Gastroesophageal sphincter (tissue), 4 donors: ENCODE measurements at regions not wholly inside any gene's neighbourhood (a gene's known extent, or its start where the extent isn't known, plus 50 kb on each side); places are given as distances from the start of the nearest gene placed in this dataset.

Experiments used
- ATAC-seq: fragments of 150-250 bp; one replicate; pipeline ENCODE4 v1.9.1; 2016; ENCODE audit warnings: mild to moderate bottlenecking, moderate library complexity
- H3K27ac ChIP-seq, 4 donors: fragments of 200-600 bp; sonication (generic) in 3 of 4; 1 replicate in 3 of 4; 2 replicates in 1 of 4; pipeline ENCODE4 v1.5.1; 2016 to 2019
- H3K27me3 ChIP-seq: fragments of 200-600 bp; sonication (generic); one replicate; pipeline ENCODE4 v1.5.1; 2019
- H3K36me3 ChIP-seq, 2 donors: fragments of 200-600 bp; sonication (generic); one replicate each; pipeline ENCODE4 v1.5.1; 2019; ENCODE audit warnings: control low read depth in 1 of 2
- H3K4me1 ChIP-seq, 3 donors: fragments of 200-600 bp; sonication (generic); 1 replicate in 2 of 3; 2 replicates in 1 of 3; pipeline ENCODE4 v1.5.1; 2016 to 2019; ENCODE audit warnings: control low read depth in 2 of 3
- H3K4me3 ChIP-seq, 2 donors: fragments of 200-600 bp; sonication (generic); one replicate each; pipeline ENCODE4 v1.5.1; 2019; ENCODE audit warnings: mild to moderate bottlenecking in 1 of 2, moderate library complexity in 1 of 2
- H3K9me3 ChIP-seq, 3 donors: fragments of 200-600 bp; sonication (generic); one replicate each; pipeline ENCODE4 v1.5.1; 2017 to 2019; ENCODE audit warnings: control low read depth in 2 of 3
- EP300 ChIP-seq: sonication (generic); formaldehyde crosslinking; IDR thresholded peaks from one replicate; pipeline ENCODE4 v1.6.1; 2017; ENCODE audit warnings: antibody characterized with exemption, mild to moderate bottlenecking
- POLR2A ChIP-seq, 2 donors: fragments of 450-650 bp; IDR thresholded peaks; one replicate each; pipeline ENCODE4 v1.6.1; 2017; ENCODE audit warnings: antibody characterized with exemption in 2 of 2, mild to moderate bottlenecking in 2 of 2, moderate library complexity in 1 of 2
- POLR2AphosphoS5 ChIP-seq: sonication (generic); formaldehyde crosslinking; IDR thresholded peaks from one replicate; pipeline ENCODE4 v1.6.1; 2017; ENCODE audit warnings: antibody characterized with exemption
- WGBS, 2 donors: methylation state at CpG; one replicate each; pipeline ENCODE4 v1.1.5; 2018; ENCODE audit warnings: low coverage in 1 of 2; 5-methylcytosine and 5-hydroxymethylcytosine counted together
- TF ChIP-seq, protein P1 (sequence below), 4 experiments: fragments of 200-600 bp in 2 of 4; fragments of 450-650 bp in 2 of 4; sonication (generic) in 1 of 4; IDR thresholded peaks; one replicate each; pipeline ENCODE4 v1.5.1; 2017 to 2019; ENCODE audit warnings: antibody characterized with exemption in 4 of 4, mild to moderate bottlenecking in 2 of 4, moderate library complexity in 2 of 4

DNA sequence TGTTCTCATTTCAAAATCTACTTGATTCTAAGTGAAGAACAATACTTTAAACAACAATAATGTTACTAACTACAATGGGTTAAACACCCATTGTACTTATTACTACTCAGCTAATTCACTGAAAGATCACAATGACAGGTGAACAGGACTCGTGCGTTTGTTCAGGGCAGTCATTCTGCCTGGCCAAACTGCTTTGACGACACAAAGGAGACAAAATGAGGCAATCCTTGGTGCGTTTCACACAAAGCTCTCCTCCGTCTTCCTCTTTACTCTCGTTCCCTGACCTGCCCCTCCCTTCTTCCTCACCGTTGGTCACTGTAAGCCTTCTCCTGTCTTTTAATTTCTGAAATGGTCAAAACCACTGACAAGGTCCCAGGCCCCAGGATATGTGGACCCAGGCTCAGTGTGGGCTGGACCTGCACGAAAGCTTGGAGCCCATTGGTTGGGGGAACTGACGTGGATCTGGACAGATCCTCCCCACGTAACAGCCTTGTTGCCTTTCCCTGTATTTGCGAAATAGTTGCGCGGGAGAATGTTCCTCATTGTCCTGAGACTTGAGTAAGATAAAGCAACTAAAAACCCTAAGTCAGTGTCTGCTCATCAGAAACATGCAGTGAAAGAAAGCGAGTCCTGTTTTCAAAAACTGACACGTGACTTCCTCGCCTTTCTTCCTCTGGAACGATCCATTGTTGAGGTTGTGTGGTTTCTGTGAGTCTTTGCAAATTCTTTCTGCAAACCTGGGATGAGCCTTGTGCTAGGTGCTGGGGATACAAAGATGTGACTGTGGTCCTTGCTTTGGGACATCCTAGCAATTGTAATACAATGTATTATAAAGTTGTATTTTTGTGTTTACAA lies 147.1 kb upstream of the RGMA start:
- peak overlapping the region in 1 of 4 donors; percentile 17 for H3K27ac ChIP-seq
- peak; percentile 83 for ATAC-seq

GRCh38 chr15:93235269-93235668 lies 146.3 kb upstream of the RGMA start:
- no peak overlapping the region for H3K27ac ChIP-seq
- WGBS, 2 donors: 78 to 91% methylated on average over 4 to 5 of the region's 5 CpGs
- no peaks in the 10 kb centered on the region for H3K27me3 ChIP-seq
- TF ChIP-seq, protein P1, sequence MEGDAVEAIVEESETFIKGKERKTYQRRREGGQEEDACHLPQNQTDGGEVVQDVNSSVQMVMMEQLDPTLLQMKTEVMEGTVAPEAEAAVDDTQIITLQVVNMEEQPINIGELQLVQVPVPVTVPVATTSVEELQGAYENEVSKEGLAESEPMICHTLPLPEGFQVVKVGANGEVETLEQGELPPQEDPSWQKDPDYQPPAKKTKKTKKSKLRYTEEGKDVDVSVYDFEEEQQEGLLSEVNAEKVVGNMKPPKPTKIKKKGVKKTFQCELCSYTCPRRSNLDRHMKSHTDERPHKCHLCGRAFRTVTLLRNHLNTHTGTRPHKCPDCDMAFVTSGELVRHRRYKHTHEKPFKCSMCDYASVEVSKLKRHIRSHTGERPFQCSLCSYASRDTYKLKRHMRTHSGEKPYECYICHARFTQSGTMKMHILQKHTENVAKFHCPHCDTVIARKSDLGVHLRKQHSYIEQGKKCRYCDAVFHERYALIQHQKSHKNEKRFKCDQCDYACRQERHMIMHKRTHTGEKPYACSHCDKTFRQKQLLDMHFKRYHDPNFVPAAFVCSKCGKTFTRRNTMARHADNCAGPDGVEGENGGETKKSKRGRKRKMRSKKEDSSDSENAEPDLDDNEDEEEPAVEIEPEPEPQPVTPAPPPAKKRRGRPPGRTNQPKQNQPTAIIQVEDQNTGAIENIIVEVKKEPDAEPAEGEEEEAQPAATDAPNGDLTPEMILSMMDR (IDR thresholded peaks at IDR 0.05): no peak
- TF ChIP-seq POLR2A (IDR thresholded peaks at IDR 0.05): no peak
- TF ChIP-seq EP300: no peak
- no peak for TF ChIP-seq POLR2AphosphoS5
- ATAC-seq: no peak
- H3K36me3 ChIP-seq: no peaks in the 10 kb centered on the region
- H3K4me3 ChIP-seq: no peak overlapping the region
- H3K4me1 ChIP-seq: no peaks in the 10 kb centered on the region
- no peaks in the 10 kb centered on the region for H3K9me3 ChIP-seq

More for the DNA sequence above, 147.1 kb upstream of the RGMA start:
- 75 to 78% methylated on average over 10 to 15 of the region's 17 CpGs for WGBS, 2 donors
- H3K4me1 ChIP-seq: no peaks in the 10 kb centered on the region
- TF ChIP-seq POLR2AphosphoS5: no peak
- TF ChIP-seq EP300: no peak
- TF ChIP-seq, protein P1 (IDR thresholded peaks at IDR 0.05): no peak
- no peak for TF ChIP-seq POLR2A (IDR thresholded peaks at IDR 0.05)
- no peaks in the 10 kb centered on the region for H3K9me3 ChIP-seq
- H3K27me3 ChIP-seq: no peaks in the 10 kb centered on the region
- H3K36me3 ChIP-seq: no peaks in the 10 kb centered on the region
- H3K4me3 ChIP-seq: no peak overlapping the region

- H3K36me3 ChIP-seq: no peaks in the 10 kb centered on the region
- H3K27me3 ChIP-seq: no peaks in the 10 kb centered on the region
- no peak for ATAC-seq
- H3K4me1 ChIP-seq: no peaks in the 10 kb centered on the region
- no peak overlapping the region for H3K4me3 ChIP-seq
- WGBS, 2 donors: 95 to 100% methylated on average over 2 to 4 of the region's 4 CpGs
- no peaks in the 10 kb centered on the region for H3K9me3 ChIP-seq
- no peak overlapping the region for H3K27ac ChIP-seq
- no peak for TF ChIP-seq EP300
These were observed 144.7 kb upstream of the RGMA start for GRCh38 chr15:93233710-93234109.

GRCh38 chr15:93232845-93233244 lies 143.8 kb upstream of the RGMA start:
- no peak for ATAC-seq
- no peak overlapping the region for H3K4me3 ChIP-seq
- TF ChIP-seq POLR2A (IDR thresholded peaks at IDR 0.05) (no peak), EP300 (no peak), POLR2AphosphoS5 (no peak)
- TF ChIP-seq, protein P1 (IDR thresholded peaks at IDR 0.05): no peak
- no peaks in the 10 kb centered on the region for H3K36me3 ChIP-seq
- WGBS, 2 donors: 79 to 98% methylated on average over 7 of the region's 8 CpGs
- no peaks in the 10 kb centered on the region for H3K4me1 ChIP-seq
- no peaks in the 10 kb centered on the region for H3K9me3 ChIP-seq
- no peak overlapping the region for H3K27ac ChIP-seq
- H3K27me3 ChIP-seq: no peaks in the 10 kb centered on the region

GRCh38 chr15:93231994-93232393 lies 143.0 kb upstream of the RGMA start:
- no peak for ATAC-seq
- Histone ChIP-seq H3K27me3 (no peaks in the 10 kb centered on the region), H3K4me1 (no peaks in the 10 kb centered on the region), H3K4me3 (no peak overlapping the region), H3K9me3 (no peaks in the 10 kb centered on the region), H3K36me3 (no peaks in the 10 kb centered on the region), H3K27ac (no peak overlapping the region)
- TF ChIP-seq POLR2AphosphoS5 (no peak), EP300 (no peak), POLR2A (IDR thresholded peaks at IDR 0.05) (no peak)
- TF ChIP-seq, protein P1 (IDR thresholded peaks at IDR 0.05): no peak
- 83 to 87% methylated on average over 4 of the region's 6 CpGs for WGBS, 2 donors
